ENCODE measurements at regions not wholly inside any gene's neighbourhood (a gene's known extent, or its start where the extent isn't known, plus 50 kb on each side); places are given as distances from the start of the nearest gene placed in this dataset.

- TF ChIP-seq, protein P1, sequence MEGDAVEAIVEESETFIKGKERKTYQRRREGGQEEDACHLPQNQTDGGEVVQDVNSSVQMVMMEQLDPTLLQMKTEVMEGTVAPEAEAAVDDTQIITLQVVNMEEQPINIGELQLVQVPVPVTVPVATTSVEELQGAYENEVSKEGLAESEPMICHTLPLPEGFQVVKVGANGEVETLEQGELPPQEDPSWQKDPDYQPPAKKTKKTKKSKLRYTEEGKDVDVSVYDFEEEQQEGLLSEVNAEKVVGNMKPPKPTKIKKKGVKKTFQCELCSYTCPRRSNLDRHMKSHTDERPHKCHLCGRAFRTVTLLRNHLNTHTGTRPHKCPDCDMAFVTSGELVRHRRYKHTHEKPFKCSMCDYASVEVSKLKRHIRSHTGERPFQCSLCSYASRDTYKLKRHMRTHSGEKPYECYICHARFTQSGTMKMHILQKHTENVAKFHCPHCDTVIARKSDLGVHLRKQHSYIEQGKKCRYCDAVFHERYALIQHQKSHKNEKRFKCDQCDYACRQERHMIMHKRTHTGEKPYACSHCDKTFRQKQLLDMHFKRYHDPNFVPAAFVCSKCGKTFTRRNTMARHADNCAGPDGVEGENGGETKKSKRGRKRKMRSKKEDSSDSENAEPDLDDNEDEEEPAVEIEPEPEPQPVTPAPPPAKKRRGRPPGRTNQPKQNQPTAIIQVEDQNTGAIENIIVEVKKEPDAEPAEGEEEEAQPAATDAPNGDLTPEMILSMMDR (IDR thresholded peaks at IDR 0.05), result no peak
- TF ChIP-seq POLR2A (IDR thresholded peaks at IDR 0.05), result no peak
These were observed 143.0 kb downstream of the PPP1R3A start for GRCh38 chr7:113775804-113776203.

Measured in uterus (tissue), 2 donors.